Esophagus muscularis mucosa (tissue), 4 donors: ENCODE measurements at regions not wholly inside any gene's neighbourhood (a gene's known extent, or its start where the extent isn't known, plus 50 kb on each side); places are given as distances from the start of the nearest gene placed in this dataset.

Experiments used
- CTCF ChIP-seq, 3 experiments: fragments of 200-600 bp in 2 of 3; fragments of 450-650 bp in 1 of 3; sonication (generic) in 2 of 3; IDR thresholded peaks; one replicate each; pipeline ENCODE4 v1.5.1; 2017 to 2019; ENCODE audit warnings: antibody characterized with exemption in 3 of 3, mild to moderate bottlenecking in 2 of 3, moderate library complexity in 1 of 3
- EP300 ChIP-seq: sonication (generic); formaldehyde crosslinking; IDR thresholded peaks from one replicate; pipeline ENCODE4 v1.6.1; 2017; ENCODE audit warnings: antibody characterized with exemption
- POLR2A ChIP-seq: fragments of 450-650 bp; IDR thresholded peaks from one replicate; pipeline ENCODE4 v1.6.1; 2017; ENCODE audit warnings: antibody characterized with exemption, moderate library complexity, mild to moderate bottlenecking, low read depth
- POLR2AphosphoS5 ChIP-seq, 2 donors: sonication (generic); formaldehyde crosslinking; IDR thresholded peaks; one replicate each; pipeline ENCODE4 v1.6.1; 2017; ENCODE audit warnings: antibody characterized with exemption in 2 of 2

GRCh38 chr15:39078026-39078425, 502.9 kb upstream of the THBS1 start:
- TF ChIP-seq POLR2A (no peak), CTCF (IDR thresholded peaks at IDR 0.05) (no peak), POLR2AphosphoS5 (IDR thresholded peaks at IDR 0.05) (no peak), EP300 (no peak)
